Osteocyte (in vitro differentiated cells): ENCODE measurements at regions not wholly inside any gene's neighbourhood (a gene's known extent, or its start where the extent isn't known, plus 50 kb on each side); places are given as distances from the start of the nearest gene placed in this dataset.

Experiments
- DNase-seq: peaks from one replicate; pipeline ENCODE4 v3.0.0; 2021; ENCODE audit warnings: mixed read lengths; ENCODE audit not compliant: unreplicated experiment; ENCODE audit errors: extremely low spot score
- H3K27ac Mint-ChIP-seq: one replicate; pipeline ENCODE4 v1.8.0; 2021; ENCODE audit warnings: mild to moderate bottlenecking, mixed read lengths; ENCODE audit not compliant: unreplicated experiment
- H3K27me3 Mint-ChIP-seq: one replicate; pipeline ENCODE4 v1.8.0; 2021; ENCODE audit warnings: mixed read lengths; ENCODE audit not compliant: unreplicated experiment
- H3K36me3 Mint-ChIP-seq: one replicate; pipeline ENCODE4 v1.8.0; 2021; ENCODE audit warnings: mixed read lengths; ENCODE audit not compliant: unreplicated experiment
- H3K4me1 Mint-ChIP-seq: one replicate; pipeline ENCODE4 v1.8.0; 2021; ENCODE audit warnings: mixed read lengths; ENCODE audit not compliant: unreplicated experiment
- H3K4me3 Mint-ChIP-seq: one replicate; pipeline ENCODE4 v1.8.0; 2021; ENCODE audit warnings: mild to moderate bottlenecking, moderate library complexity, mixed read lengths; ENCODE audit not compliant: unreplicated experiment
- H3K9me3 Mint-ChIP-seq: one replicate; pipeline ENCODE4 v1.8.0; 2021; ENCODE audit warnings: mixed read lengths; ENCODE audit not compliant: unreplicated experiment
- TF ChIP-seq, protein P1 (sequence below): fragments of 200-600 bp; sonication (generic); IDR thresholded peaks from 2 replicates; pipeline ENCODE4 v1.5.0; 2021; ENCODE audit warnings: antibody characterized with exemption, mild to moderate bottlenecking, moderate library complexity

DNA sequence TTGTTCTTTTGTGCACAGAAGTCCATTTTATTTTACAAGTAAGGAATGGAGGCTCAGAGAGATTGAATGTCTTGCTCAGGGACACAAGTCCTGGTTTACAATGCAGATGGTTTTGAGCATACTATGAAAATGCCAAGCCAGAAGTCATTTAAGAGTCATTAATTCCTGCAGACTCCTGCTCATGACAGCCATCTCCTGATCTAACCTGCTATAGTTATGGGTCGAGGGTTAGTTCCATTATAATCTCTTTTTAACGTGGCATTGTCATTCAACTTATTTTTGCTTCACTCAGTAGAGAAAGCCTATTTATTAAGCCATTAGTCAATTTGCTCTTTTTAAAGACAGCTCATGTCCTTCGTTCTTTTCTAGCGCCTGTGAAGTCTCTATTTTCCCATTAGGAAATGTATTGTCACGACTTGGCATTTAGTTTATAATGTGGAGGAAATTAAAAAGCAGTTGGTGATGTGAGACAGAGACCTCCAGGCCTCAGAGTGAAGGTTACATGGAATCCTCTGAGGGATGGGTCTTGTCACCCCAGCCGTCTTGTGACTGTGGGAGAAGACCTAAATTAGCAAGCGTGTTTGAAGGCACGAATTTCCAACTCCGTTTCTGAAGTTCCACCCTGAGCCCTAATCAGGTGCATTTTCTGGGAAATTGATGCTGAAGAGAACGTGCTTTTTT is 84.1 kb downstream of the ACTBL2 start:
- no peak overlapping the region for H3K27ac Mint-ChIP-seq
- H3K9me3 Mint-ChIP-seq = peaks cover 3% of the 10 kb centered on the region
- no peaks in the 10 kb centered on the region for H3K36me3 Mint-ChIP-seq
- H3K27me3 Mint-ChIP-seq = peaks cover under 1% of the 10 kb centered on the region
- no peaks in the 10 kb centered on the region for H3K4me1 Mint-ChIP-seq
- TF ChIP-seq, protein P1, sequence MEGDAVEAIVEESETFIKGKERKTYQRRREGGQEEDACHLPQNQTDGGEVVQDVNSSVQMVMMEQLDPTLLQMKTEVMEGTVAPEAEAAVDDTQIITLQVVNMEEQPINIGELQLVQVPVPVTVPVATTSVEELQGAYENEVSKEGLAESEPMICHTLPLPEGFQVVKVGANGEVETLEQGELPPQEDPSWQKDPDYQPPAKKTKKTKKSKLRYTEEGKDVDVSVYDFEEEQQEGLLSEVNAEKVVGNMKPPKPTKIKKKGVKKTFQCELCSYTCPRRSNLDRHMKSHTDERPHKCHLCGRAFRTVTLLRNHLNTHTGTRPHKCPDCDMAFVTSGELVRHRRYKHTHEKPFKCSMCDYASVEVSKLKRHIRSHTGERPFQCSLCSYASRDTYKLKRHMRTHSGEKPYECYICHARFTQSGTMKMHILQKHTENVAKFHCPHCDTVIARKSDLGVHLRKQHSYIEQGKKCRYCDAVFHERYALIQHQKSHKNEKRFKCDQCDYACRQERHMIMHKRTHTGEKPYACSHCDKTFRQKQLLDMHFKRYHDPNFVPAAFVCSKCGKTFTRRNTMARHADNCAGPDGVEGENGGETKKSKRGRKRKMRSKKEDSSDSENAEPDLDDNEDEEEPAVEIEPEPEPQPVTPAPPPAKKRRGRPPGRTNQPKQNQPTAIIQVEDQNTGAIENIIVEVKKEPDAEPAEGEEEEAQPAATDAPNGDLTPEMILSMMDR = no peak
- DNase-seq = no peak
- H3K4me3 Mint-ChIP-seq = no peak overlapping the region

DNA sequence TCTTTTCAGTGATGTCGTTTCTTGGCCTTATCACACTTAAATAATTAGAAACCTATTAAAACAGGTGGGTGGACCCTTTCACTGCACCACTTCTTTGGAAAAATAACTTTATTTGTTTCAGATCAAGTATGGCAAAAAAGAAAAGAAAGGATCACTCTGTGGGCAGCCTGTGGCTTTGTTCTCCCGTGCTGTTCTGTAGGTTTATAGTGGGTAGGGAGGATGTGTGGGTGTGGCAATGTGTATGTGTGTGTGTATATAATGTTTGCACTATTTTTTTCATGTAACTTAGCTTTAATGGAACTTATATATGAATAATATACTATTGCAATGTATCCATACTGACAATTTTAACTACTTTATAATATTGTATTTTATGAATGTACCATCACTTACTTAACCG is 85.9 kb downstream of the ACTBL2 start:
- H3K4me3 Mint-ChIP-seq = no peak overlapping the region
- no peak overlapping the region for H3K27ac Mint-ChIP-seq
- no peak for DNase-seq
- TF ChIP-seq, protein P1 = no peak
- no peaks in the 10 kb centered on the region for H3K36me3 Mint-ChIP-seq
- peaks cover 7% of the 10 kb centered on the region for H3K9me3 Mint-ChIP-seq
- no peaks in the 10 kb centered on the region for H3K27me3 Mint-ChIP-seq
- H3K4me1 Mint-ChIP-seq = no peaks in the 10 kb centered on the region

DNA sequence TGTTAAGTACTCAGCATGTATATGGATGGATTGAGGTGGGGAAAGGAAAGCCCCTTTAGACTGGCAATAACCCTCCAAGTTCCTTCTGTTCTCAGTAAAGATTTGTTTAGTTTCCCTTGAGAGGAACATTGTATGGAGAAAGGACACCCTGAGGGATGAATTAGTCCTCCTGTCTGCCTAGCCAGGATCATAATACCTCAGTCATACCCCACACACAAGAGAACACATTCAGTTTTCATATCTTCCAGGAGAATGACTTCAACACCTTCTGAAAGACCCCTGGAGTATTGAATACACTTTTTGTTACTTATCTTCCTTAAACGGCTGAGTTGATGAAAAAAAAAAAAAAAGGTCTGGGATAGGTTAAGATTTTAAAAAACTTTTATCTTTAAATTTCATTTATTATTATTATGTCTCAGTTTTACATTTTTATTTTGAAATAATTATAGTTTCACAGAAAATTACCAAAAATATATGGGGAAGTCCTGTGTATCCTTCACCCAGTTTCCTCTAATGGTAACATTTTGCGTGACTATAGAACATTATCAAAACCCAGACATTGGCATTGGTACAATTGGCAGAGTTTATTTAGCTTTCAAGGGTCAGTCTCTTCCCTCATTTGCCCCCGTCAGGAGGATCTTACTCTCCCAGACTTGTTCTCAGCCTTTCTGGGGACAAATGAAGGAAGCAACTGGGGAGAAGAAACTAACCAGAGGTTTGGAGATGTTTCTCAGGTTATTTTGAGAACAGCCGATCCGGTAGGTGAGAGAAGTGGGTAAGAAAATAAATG is 88.0 kb downstream of the ACTBL2 start:
- H3K4me1 Mint-ChIP-seq = no peaks in the 10 kb centered on the region
- no peak for DNase-seq
- TF ChIP-seq, protein P1 = no peak
- no peaks in the 10 kb centered on the region for H3K27me3 Mint-ChIP-seq
- H3K36me3 Mint-ChIP-seq = no peaks in the 10 kb centered on the region
- no peak overlapping the region for H3K27ac Mint-ChIP-seq
- no peak overlapping the region for H3K4me3 Mint-ChIP-seq
- H3K9me3 Mint-ChIP-seq = peaks cover 7% of the 10 kb centered on the region

DNA sequence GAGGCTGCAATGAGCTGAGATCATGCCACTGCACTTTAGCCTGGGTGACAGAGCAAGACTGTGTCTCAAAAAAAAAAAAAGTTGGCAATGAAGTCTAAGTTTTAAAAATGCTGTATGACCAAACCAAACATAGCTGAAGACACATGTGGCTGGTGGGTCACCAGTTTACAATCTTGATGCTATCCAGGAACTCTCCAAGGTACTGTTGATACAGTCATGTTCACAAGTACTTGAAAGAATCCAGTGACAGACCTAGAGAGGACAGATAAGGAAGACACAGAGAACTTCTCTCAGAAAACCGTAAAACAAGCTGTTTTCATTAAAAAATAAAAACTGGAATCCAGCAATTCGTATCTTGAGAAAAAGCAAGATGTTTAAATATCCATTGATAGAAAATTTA is 95.7 kb downstream of the ACTBL2 start:
- Mint-ChIP-seq H3K4me3 (no peak overlapping the region), H3K27me3 (no peaks in the 10 kb centered on the region), H3K27ac (no peak overlapping the region), H3K9me3 (no peaks in the 10 kb centered on the region), H3K4me1 (peaks cover 11% of the 10 kb centered on the region), H3K36me3 (no peaks in the 10 kb centered on the region)
- no peak for DNase-seq
- TF ChIP-seq, protein P1 = no peak

DNA sequence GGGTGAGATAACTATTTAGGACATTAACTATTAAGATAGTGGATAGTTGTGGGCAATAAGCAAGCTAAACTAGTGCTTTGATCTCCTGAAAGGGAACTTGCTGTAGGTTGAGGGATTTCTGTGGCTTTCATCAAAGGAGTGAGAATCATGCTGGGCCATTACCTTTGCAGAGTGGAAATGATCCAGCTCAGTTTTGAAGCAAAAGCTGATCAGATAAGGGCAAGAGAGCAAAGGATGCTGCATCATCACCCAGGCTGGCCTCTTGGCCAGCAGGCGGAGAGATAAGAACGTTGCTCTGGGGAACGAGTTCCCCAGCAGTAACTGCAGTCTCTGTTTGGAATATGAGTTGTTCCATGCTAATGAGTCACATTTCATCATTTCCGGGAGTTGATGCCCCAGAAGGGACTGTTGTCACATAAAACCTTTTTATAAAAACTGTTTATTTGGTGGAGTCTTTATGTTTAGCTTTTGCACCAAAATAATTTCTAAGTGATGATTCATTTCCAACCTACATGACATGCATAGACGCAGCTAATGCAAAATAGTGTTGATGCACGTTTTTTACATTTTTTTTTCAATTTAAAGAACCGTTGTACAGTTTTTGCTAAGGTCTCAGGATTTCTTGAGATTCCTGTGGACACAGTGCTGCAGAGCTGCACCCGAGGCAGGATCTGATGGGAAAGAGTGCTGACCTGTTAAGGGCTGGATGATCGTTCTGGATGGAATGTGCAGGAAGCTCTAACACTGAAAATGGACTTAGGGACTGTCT is 99.3 kb downstream of the ACTBL2 start:
- no peaks in the 10 kb centered on the region for H3K36me3 Mint-ChIP-seq
- H3K27ac Mint-ChIP-seq = peak overlapping the region; percentile 81
- H3K4me3 Mint-ChIP-seq = peak overlapping the region; percentile 43

More for the DNA sequence above, 99.3 kb downstream of the ACTBL2 start:
- Mint-ChIP-seq H3K27me3 (no peaks in the 10 kb centered on the region), H3K9me3 (no peaks in the 10 kb centered on the region), H3K4me1 (peaks cover 11% of the 10 kb centered on the region)
- TF ChIP-seq, protein P1 = peak; percentile 46
- no peak for DNase-seq
